ENCODE measurements at regions not wholly inside any gene's neighbourhood (a gene's known extent, or its start where the extent isn't known, plus 50 kb on each side); places are given as distances from the start of the nearest gene placed in this dataset.

- ChIA-PET CTCF (interaction anchor here (1.2 to 1.6 kb wide), 2 partner anchors 10 to 11 kb away, joined by 3 to 4 read pairs; no protein-coding TSS in a partner anchor), POLR2A (no interaction called here)
- TF ChIP-seq CTCF (IDR thresholded peaks at IDR 0.05; ENCODE audit: control extremely low read depth, extremely low read depth, low read depth, missing control alignments): no peak
- no peak for DNase-seq (ENCODE audit: extremely low spot score)
These were observed 134.8 kb upstream of the PPARGC1A start for GRCh38 chr4:24024605-24025004.

GRCh38 chr4:24024157-24024556 lies 134.3 kb upstream of the PPARGC1A start:
- CTCF ChIA-PET: interaction anchor here (1.1 to 1.6 kb wide), 4 partner anchors 8 to 33 kb away, joined by 3 to 4 read pairs (median 3); no protein-coding TSS in a partner anchor
- no peak for TF ChIP-seq CTCF (IDR thresholded peaks at IDR 0.05; ENCODE audit: control extremely low read depth, extremely low read depth, low read depth, missing control alignments)
- no peak for DNase-seq (ENCODE audit: extremely low spot score)
- POLR2A ChIA-PET: no interaction called here

DNA sequence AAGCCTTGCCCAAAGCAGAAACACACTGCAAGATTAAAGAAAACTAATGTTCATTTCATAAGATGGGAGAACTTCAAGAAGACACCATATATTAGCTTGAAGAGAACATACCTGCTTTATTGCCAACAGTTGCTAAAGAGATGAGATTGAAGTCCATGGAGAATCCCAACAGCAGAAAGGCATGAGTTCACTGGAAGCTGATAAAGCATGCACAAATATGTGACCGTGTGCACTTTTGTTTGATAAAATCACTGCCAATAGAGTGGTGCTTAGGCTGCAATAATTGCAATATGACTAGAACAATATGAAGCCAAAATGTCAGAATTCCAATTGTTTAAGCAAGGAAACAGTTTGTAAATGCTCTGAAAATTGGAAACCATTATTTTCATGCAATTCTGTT lies 125.9 kb upstream of the PPARGC1A start:
- TF ChIP-seq CTCF (IDR thresholded peaks at IDR 0.05; ENCODE audit: control extremely low read depth, extremely low read depth, low read depth, missing control alignments): no peak
- POLR2A ChIA-PET: no interaction called here
- CTCF ChIA-PET: interaction anchor here (1.6 kb wide), 1 partner anchor 8 kb away, joined by 4 read pairs; no protein-coding TSS in a partner anchor
- no peak for DNase-seq (ENCODE audit: extremely low spot score)

- ChIA-PET CTCF (interaction anchor here (1.0 to 1.6 kb wide), 2 partner anchors 9 to 10 kb away, joined by 4 read pairs; no protein-coding TSS in a partner anchor), POLR2A (no interaction called here)
- DNase-seq (ENCODE audit: extremely low spot score): no peak
- TF ChIP-seq CTCF (IDR thresholded peaks at IDR 0.05; ENCODE audit: control extremely low read depth, extremely low read depth, low read depth, missing control alignments): no peak
These were observed 124.0 kb upstream of the PPARGC1A start for GRCh38 chr4:24013668-24014422.

GRCh38 chr4:24010994-24011393 lies 121.1 kb upstream of the PPARGC1A start:
- ChIA-PET CTCF (no interaction called here), POLR2A (no interaction called here)
- TF ChIP-seq CTCF (IDR thresholded peaks at IDR 0.05; ENCODE audit: control extremely low read depth, extremely low read depth, low read depth, missing control alignments): no peak
- no peak for DNase-seq (ENCODE audit: extremely low spot score)

- TF ChIP-seq CTCF (IDR thresholded peaks at IDR 0.05; ENCODE audit: control extremely low read depth, extremely low read depth, low read depth, missing control alignments): no peak
- POLR2A ChIA-PET: no interaction called here
- CTCF ChIA-PET: no interaction called here
- no peak for DNase-seq (ENCODE audit: extremely low spot score)
These were observed 120.7 kb upstream of the PPARGC1A start for GRCh38 chr4:24010573-24010972.
